Vagina (tissue), 2 donors: ENCODE measurements at regions not wholly inside any gene's neighbourhood (a gene's known extent, or its start where the extent isn't known, plus 50 kb on each side); places are given as distances from the start of the nearest gene placed in this dataset.
"Not testable (repeated sequence)": the region's sequence is repeated elsewhere in the genome, so short reads cannot be mapped to it uniquely, and the experiment has no call there.

ENCODE experiments used
- POLR2A ChIP-seq, 2 donors: fragments of 450-650 bp; IDR thresholded peaks; one replicate each; pipeline ENCODE4 v1.6.1; 2017; ENCODE audit warnings: antibody characterized with exemption in 2 of 2, mild to moderate bottlenecking in 2 of 2, moderate library complexity in 2 of 2
- POLR2AphosphoS5 ChIP-seq, 2 donors: sonication (generic); formaldehyde crosslinking; IDR thresholded peaks; one replicate each; pipeline ENCODE4 v1.9.0; 2017; ENCODE audit warnings: antibody characterized with exemption in 2 of 2, mild to moderate bottlenecking in 2 of 2, low read depth in 1 of 2; ENCODE audit not compliant: insufficient read depth in 1 of 2
- TF ChIP-seq, protein P1 (sequence below), 3 experiments: fragments of 450-650 bp in 2 of 3; fragments of 200-600 bp in 1 of 3; sonication (generic) in 1 of 3; IDR thresholded peaks; one replicate each; pipeline ENCODE4 v1.5.1; 2017 to 2019; ENCODE audit warnings: antibody characterized with exemption in 3 of 3, mild to moderate bottlenecking in 2 of 3, moderate library complexity in 2 of 3

DNA sequence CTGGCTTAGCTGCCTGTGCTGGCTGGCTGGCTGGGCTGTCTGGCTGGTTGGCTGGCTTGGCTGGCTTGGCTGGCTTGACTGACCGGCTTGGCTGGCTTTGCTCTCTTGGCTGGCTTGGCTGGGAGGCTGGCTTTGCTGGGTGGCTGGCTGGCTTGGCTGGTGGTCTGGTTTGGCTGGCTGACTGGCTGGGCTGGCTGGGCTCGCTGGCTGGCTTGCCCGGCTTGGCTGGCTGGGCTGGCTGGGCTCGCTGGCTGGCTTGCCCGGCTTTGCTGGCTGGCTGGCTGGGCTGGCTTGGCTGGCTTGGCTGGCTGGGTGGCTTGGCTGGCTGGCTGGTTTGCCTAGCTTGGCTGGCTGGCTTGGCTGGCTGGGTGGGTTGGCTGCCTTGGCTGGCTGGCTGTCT, 438.7 kb downstream of the GOLGA6L6 start:
- TF ChIP-seq, protein P1, sequence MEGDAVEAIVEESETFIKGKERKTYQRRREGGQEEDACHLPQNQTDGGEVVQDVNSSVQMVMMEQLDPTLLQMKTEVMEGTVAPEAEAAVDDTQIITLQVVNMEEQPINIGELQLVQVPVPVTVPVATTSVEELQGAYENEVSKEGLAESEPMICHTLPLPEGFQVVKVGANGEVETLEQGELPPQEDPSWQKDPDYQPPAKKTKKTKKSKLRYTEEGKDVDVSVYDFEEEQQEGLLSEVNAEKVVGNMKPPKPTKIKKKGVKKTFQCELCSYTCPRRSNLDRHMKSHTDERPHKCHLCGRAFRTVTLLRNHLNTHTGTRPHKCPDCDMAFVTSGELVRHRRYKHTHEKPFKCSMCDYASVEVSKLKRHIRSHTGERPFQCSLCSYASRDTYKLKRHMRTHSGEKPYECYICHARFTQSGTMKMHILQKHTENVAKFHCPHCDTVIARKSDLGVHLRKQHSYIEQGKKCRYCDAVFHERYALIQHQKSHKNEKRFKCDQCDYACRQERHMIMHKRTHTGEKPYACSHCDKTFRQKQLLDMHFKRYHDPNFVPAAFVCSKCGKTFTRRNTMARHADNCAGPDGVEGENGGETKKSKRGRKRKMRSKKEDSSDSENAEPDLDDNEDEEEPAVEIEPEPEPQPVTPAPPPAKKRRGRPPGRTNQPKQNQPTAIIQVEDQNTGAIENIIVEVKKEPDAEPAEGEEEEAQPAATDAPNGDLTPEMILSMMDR (IDR thresholded peaks at IDR 0.05), result not testable (repeated sequence)
- TF ChIP-seq POLR2A (IDR thresholded peaks at IDR 0.05); POLR2AphosphoS5 (IDR thresholded peaks at IDR 0.05; ENCODE audit: insufficient read depth in 1 of 2, low read depth in 1 of 2): not testable (repeated sequence)
